Stomach (tissue), 4 donors: ENCODE measurements at regions not wholly inside any gene's neighbourhood (a gene's known extent, or its start where the extent isn't known, plus 50 kb on each side); places are given as distances from the start of the nearest gene placed in this dataset.

ENCODE experiments used
- EP300 ChIP-seq: sonication (generic); formaldehyde crosslinking; IDR thresholded peaks from one replicate; pipeline ENCODE4 v1.6.1; 2017; ENCODE audit warnings: antibody characterized with exemption
- POLR2A ChIP-seq, 4 donors: fragments of 450-650 bp; IDR thresholded peaks; one replicate each; pipeline ENCODE4 v1.6.1; 2016; ENCODE audit warnings: antibody characterized with exemption in 4 of 4, control low read depth in 2 of 4, mild to moderate bottlenecking in 1 of 4, moderate library complexity in 1 of 4
- TF ChIP-seq, protein P1 (sequence below), 7 experiments: fragments of 450-650 bp in 4 of 7; fragments of 200-600 bp in 3 of 7; sonication (generic) in 3 of 7; IDR thresholded peaks; one replicate each; pipeline ENCODE4 v1.5.1; 2016 to 2019; ENCODE audit warnings: antibody characterized with exemption in 7 of 7, control low read depth in 2 of 7, mild to moderate bottlenecking in 1 of 7

DNA sequence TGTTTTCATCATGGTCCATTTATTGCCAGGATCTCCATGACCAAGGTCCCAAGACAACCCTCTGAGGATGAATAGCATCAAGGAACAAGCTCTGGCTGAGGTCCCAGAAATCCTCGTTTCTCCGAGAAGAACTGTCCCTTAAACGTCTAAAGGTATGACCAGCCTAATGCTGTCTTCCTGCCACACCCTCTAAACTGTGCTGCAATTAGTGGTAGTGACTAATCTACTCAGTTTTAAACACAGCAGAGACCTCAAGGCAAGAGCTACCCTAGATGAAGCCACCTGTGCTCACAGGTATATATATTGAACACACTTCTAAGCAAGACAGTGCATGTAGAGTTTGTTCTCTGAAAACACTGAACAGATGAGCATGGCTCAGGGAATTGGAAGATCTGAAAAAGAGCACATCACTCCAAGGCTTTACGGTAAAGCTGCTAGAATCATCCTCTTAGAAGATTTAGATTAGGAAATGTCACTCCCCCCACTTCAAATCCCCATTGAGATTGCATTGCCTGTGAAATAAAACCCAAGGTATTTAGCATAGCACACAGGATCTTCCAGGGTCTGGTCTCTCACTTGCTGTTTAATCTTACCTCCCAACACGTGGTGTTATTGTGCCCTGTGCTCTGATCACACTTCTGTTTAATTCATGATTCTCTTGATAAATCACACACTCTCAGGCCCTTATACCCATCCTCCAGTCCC lies 173.9 kb upstream of the VCX3A start:
- TF ChIP-seq, protein P1, sequence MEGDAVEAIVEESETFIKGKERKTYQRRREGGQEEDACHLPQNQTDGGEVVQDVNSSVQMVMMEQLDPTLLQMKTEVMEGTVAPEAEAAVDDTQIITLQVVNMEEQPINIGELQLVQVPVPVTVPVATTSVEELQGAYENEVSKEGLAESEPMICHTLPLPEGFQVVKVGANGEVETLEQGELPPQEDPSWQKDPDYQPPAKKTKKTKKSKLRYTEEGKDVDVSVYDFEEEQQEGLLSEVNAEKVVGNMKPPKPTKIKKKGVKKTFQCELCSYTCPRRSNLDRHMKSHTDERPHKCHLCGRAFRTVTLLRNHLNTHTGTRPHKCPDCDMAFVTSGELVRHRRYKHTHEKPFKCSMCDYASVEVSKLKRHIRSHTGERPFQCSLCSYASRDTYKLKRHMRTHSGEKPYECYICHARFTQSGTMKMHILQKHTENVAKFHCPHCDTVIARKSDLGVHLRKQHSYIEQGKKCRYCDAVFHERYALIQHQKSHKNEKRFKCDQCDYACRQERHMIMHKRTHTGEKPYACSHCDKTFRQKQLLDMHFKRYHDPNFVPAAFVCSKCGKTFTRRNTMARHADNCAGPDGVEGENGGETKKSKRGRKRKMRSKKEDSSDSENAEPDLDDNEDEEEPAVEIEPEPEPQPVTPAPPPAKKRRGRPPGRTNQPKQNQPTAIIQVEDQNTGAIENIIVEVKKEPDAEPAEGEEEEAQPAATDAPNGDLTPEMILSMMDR (IDR thresholded peaks at IDR 0.05): no peak
- TF ChIP-seq EP300 (no peak), POLR2A (IDR thresholded peaks at IDR 0.05) (no peak)
